Lung microvascular endothelial cell (primary cell): ENCODE measurements at regions not wholly inside any gene's neighbourhood (a gene's known extent, or its start where the extent isn't known, plus 50 kb on each side); places are given as distances from the start of the nearest gene placed in this dataset.

Experiments
- DNase-seq, 2 donors: peaks; one replicate each; pipeline versions ENCODE4 v3.0.0 to v3.0.0-alpha.2; 2010; ENCODE audit warnings: low read depth in 2 of 2

DNA sequence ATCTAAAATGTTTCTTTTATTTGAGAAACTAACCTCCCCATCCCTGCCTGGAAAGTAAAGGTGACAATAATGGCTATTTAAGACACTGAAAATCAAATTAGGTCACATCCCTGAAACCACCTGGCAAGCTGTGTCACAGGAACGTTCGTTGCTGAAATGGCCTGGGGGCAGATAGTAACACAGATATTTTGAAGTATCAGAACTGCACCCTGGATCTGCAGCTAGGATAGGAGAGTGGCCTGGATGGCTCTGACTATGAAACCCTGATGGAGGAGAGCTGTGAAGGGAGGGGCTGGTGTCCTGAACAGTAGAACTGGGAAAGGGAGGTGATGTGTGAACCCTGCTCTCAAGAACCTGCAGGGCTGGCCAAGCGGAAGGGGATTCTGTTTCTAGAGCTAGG is 648.3 kb upstream of the CFAP20DC start:
- DNase-seq: no peak

DNA sequence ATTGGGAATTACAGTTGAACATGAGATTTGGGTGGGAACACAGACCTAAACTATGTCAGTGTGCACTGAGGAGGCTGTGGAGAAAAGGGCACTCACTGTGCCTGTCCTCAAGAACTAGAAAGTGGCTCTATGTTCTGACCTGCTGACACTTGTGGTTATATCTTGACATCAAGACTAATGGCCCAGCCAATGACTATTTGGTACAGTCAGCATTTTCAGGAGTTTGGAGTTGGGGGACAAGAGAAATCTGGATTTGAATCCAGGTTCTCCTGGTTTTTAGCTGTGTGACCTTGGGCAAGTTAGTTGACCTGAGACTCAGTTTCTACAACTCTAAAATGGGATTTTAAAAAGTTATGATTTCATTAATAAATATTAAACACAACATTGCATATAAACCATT is 647.0 kb upstream of the CFAP20DC start:
- DNase-seq: no peak

DNA sequence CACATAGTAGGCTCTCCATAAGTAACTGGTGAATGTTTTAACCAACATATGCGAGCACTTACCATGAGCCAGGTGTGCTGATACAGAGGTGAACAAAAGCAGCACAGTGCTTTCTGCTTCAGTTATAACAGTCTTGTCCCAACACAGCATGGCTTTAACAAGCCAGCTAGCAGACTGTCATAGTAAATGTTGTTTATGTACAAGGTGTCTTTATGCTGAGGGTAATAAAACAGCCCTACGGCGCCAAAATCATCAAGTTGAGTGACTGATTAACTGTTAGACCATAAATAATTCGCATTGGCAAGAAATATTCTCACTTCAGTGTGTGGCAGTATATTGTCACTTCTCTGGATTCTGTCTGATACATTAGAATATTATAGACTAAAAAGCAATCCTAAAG is 646.0 kb upstream of the CFAP20DC start:
- DNase-seq: no peak

DNA sequence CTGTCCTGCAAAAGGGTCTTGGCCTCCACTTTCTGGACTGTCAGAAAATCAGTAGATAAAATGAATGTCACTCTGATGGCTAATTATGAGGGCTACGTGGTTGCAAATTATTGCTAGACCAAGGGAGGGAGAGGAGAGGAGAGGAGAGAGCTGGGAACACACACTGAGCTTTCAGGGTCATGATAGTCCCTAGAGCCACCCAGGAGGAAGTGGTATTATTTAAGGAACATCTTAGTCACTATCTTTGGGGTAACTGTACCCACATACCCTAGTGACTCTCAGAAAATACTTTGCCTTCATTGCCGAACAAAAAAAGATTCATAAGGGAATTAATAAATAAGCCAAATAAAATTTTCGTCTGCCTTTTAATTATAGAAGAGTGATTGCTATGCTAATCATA is 642.3 kb upstream of the CFAP20DC start:
- no peak for DNase-seq

- DNase-seq: no peak
Measured at GRCh38 chr3:59690886-59691285, 641.1 kb upstream of the CFAP20DC start.

- no peak for DNase-seq
Measured at GRCh38 chr3:59688636-59689035, 638.8 kb upstream of the CFAP20DC start.

- no peak for DNase-seq
Measured at GRCh38 chr3:59685432-59685831, 635.6 kb upstream of the CFAP20DC start.

GRCh38 chr3:59684766-59685165 is 634.9 kb upstream of the CFAP20DC start:
- no peak for DNase-seq

GRCh38 chr3:59680919-59681318 is 631.1 kb upstream of the CFAP20DC start:
- no peak for DNase-seq

DNA sequence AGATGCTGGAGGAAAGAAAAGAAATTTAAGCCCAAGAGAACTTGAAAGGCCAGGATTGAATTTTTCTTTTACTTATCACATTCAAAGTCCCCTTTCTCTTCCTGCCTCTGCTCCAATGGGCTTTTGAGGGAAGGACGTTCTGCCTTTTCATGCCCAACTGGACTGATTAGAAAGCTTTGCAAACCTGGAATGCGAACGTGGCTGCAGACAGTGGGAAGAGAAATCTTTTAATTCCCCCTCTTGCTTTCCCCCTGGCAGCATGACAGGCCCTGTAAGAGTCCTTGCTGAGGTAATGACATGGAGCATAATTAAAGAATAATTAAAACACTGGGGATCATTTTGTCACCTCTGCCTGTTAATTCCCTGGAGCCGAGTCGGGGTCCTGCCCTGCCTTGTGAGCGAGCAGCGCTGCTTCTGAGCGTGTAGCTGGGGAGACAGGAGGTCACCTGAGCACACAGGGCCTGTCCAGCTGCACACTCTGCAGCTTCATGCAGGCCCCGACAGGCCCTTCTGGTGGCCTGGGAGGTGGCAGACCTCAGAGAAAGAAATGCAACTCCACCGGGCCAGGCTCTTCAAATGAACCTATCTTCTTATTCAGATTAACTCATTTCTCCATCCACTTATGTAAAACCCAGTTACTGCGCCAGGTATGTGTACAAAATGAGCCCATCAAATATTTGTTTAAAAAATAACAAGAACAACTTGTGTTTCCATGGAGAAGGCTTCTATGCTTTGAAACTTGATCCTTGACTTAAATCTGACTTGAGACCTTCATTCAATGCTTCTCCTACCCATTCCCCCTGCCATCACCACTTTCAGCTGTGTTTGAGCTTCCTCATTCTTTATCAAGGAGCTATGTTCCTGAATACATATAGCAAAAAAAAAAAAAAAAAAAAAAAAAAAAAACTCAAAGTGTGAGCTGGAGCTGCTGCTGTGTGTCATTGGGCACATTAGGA is 628.2 kb upstream of the CFAP20DC start:
- no peak for DNase-seq

DNA sequence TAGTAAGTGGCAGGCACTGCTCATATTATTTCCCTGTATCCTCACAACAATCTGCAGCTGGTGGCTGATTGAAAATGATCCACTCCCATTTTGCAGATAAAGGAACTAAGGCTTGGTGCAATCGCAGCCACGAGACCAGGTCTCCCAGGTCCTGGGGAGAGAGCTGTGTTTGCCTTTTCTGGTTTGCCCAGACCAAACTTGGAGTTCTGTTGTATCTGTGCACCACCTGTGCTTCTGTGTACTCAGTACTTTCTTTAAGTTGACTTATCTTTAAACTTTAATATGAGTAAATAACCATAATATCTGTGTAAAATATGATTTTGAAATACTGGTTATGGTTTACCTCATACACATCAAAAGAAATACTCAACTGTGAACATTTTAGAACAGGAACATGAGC is 625.7 kb upstream of the CFAP20DC start:
- no peak for DNase-seq

DNA sequence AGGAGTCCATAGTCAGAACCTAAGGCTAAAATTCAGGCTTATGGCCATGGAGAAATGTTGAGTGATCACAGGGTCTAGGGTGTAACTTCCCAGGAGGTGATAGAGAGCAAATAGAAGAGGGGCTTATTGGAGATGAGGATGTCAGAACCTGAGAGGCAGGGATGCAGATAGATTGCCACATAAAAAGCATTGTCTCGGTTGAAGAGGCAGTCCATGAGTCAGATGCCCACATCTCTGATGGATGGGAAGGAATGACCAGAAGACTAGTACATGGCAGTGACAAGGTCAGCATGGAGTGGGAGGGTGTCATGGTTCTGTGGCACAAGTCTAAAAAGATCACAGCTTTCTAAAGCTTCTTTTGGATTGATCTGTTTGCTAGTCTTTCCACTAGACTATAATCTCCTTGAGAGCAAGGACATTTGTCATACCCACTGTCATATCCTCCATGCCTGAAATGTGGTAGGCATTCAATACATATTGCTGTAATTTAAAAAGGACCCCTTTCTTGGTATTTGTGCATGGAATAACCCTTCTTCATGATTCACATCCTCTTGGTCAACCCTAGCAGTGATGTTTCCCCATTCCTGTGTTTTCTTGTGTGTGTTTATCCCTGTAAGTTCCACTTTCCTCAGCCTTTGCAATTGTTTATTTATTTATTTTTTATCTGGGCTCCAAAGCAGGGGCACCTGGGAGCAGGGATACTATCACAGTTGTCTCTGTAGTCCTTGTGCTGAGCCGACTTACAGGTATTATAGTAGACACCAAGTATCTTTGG is 613.4 kb upstream of the CFAP20DC start:
- no peak for DNase-seq

DNA sequence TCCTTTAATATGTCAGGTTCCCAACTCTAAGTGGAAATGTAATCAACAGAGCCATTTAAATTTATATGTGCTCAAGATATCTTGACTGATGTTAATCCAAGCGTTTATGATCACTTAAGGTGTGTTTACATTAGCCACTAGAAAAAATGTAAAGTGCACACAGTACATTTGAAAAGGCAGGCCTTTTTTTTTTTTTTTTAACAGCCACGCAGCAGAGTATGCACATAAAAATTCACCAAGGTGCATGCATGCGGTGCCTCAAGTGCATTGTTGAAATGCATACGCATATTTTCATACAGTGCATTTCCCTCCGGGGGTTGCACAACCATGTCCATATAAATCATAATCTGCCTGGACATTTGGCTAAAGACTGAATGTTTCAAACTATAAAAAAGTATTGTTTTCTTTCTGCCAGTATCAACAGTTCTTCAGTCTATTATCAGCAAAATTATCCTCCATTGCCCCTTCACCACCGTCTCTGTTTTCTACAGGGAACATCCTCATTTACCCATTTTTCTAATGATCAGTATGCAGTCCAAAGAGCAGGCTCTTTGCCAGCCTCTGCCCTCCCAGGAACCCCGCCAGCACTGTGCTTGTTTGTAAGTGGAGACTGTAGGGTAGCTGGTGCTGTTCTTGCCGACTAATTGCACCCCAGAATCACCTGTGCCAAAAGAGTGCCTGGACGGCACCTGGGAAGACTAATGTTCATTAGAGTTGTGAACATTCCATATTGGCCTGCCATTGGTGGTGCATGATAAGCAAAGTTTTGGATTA is 611.2 kb upstream of the CFAP20DC start:
- DNase-seq: no peak

DNA sequence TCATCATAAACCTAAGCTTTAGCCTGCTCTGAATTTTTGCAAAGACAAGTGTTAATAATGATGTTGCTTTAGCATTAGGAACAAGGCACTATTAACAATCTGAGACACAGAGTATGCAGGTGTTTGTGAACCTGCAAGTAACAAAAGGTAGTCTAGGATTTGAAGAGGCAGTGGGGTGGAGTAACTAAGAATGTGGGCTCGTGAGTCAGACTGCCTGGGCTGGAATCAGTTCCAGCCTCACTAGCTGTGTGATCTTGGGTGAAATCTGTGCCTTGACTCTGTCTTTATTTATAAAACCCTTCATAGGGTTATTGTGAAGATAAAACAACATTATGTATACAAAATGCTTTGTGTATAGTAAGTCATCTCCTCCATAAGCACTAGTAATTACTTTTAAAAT is 610.6 kb upstream of the CFAP20DC start:
- no peak for DNase-seq

DNA sequence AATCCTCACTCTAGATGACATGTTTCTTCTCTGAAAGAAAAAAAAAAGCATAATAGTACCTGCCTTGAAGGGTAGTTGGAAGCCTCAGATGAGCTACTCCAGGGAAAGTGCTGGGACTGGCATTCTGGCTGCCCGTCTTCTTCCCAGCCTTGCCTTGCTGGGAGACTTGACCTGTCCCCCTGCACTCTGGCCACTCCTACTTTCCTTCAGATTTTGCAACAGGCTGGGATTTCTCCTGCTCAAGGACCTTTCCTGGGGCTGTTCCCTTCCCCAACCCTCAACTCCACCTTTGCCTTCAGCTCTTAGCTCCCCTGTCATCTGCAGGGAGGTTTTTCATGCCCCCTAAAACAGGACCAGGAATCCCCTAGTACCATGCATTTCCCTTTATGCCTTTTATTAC is 609.9 kb upstream of the CFAP20DC start:
- DNase-seq: no peak

DNA sequence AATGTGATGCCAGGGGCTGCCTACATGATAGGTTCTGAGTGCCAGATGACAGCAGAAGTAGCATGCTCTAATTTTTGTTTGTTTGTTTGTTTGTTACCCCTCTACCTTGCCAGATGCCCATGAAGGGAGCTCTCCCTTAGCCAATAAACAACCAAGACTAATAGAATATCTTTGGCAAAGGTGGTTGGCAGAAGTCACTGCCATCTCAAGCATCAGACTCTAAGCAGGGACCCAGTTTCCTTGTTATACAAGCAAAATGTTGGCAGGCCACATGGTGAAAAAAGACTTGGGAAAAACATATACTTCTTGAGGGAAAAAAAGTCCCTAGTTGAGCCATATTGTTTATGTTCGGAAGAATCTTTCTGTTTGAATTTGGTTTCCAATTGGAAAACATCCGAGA is 609.0 kb upstream of the CFAP20DC start:
- DNase-seq: no peak

DNA sequence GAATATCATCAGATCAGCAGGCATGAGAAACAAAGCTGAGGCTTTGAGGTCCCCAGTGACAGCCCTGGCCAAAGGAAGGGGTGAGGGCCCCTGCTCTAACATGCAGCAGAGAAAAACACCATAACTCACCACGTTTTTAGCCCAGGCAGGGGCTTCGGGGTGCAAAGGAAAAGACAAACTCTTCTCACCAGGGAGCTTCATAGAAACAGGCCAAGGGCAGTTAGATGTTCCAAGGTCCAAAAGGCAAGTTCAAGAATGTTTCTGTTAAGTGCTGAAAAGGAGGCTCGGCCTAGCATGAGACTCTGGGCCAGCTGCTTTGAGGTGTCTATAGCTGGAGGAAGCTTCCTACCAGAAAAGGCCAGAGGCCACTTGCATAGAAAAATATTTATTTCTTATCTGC is 608.4 kb upstream of the CFAP20DC start:
- no peak for DNase-seq

DNA sequence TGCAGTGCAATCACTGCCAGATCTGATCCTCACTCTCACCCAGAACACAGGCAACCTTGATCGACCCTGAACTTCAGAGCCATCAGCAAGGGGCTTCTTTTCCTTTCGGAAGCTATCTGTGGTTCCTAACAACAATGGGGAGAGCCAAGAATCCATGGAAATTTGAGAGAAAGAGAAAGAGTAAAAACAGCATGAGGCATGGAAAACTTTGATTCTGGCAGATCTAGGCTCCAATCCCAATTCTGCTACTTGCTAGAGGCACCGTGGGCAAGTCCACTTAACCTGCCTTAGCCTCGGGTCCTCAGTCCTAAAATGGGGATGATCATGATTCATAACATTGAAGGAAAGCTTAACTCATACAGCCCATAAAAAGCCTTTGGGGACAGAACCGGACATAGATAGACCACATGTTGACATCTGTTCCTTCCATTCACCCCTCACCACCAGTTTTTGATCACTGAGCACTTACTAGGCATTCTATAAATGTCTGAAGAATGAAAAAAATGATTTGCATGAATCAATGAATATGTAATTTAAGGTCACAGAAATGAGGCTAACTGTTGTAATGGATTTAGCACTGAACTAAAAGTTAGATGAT is 605.7 kb upstream of the CFAP20DC start:
- no peak for DNase-seq

DNA sequence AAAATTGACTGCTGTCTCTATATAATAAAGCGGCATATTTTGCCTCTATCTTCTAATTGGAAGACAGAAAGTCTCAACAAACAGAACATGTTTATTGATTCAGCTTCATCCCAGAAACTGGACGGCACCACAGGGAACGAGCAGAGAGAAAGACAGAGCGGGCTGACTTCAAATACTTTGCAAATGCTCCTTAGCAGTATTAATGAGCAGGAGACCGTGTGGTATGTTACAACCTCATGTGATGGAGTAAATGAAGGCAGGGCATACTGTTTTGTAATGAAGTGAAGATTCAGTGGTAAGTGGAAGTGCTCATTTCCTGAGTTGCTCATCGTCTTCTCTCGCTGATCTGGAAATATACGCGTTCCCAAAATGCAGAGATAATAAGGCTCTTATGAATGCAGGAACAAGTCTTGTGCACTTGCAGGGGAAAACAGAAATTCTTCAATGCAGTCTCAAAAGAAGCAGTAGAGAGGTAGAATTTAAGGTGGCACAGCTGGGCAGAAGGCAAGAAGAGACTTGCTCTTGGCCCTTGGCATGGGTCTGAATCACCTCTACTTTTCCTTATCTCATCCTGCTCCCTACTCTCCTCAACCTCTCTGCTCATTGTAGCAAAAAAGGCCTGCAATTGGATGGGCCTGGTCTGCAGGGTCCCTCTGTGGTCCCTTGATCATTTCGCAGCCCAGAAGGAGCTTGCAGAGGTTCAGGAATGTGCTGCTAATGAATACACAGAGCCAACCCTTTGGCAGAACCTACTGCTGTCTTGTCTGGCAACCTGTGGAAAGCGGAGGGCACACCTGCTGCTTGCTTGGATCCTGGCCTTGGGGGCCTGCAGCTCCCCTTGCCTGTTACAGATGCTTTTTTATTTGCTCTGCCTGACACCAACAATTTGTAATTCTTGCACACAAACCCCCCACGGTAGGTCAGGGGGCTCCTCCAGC is 604.9 kb upstream of the CFAP20DC start:
- no peak for DNase-seq

GRCh38 chr3:59654123-59654479 is 604.3 kb upstream of the CFAP20DC start:
- DNase-seq: no peak
